ENCODE measurements at regions not wholly inside any gene's neighbourhood (a gene's known extent, or its start where the extent isn't known, plus 50 kb on each side); places are given as distances from the start of the nearest gene placed in this dataset.
"Not testable (repeated sequence)": the region's sequence is repeated elsewhere in the genome, so short reads cannot be mapped to it uniquely, and the experiment has no call there.

DNA sequence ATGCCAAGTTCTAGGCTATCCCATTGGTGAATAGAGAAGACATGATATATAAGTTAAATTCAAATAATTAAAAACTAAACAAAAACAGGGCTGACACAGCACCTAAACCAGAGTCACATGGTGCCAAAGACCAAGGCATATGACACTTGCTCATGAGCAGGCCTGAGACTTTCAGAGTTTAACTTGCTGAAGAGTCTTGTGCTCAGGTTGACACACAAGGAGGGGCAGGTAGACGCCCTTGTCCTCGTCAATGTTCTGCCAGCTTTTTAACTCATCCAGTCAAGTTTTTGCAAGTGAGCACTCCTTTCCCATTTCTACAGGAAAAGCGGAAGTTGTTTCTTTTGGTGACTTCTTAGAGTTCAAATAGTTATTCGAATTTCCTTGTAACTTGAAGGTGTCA lies 289.7 kb downstream of the CYRIA start:
- FAIRE-seq (no peak), DNase-seq (ENCODE audit: insufficient read length, low spot score) (no peak)

DNA sequence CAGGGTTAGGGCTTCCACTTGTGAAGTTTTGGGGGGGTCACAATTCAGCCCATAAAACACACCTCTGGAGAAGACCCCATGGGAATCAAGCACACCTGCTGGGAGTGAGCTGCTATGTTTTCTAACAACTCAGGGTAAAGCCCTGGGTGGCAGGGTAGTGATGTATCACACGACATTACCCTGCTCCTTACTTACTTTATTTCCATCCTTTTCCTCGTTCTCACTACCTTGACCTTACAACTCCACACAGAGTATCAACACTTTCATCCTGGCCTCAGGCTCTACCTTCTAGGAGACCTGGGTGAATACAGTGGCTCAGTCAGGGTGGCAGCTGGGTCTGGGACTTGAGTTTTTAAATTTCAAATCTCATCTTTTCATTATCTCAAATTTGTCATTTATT lies 290.3 kb downstream of the CYRIA start:
- FAIRE-seq = no peak
- DNase-seq (ENCODE audit: insufficient read length, low spot score) = no peak

- no peak for FAIRE-seq
- DNase-seq (ENCODE audit: insufficient read length, low spot score) = no peak
Measured at GRCh38 chr2:16374671-16375070, 291.0 kb downstream of the CYRIA start.

- no peak for FAIRE-seq
Measured at GRCh38 chr2:16373341-16373740, 292.3 kb downstream of the CYRIA start.

DNA sequence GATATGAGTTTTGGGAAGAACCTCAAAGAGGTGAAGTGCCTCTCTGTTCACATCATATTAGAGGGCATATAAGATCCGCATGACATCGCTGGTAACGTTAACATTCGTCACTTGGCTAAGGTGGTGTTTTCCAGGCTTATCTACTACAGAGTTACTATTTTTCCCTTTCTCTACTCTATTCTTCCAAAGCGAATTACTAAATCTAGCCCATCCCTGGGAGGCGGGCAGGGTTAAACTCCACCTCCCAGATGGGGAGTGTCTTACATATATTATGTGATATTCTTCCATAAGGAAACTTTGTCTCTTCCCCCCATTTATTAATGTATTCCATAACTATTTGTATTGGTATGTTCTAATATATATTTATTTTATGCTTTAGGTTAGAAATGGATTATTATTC lies 293.9 kb downstream of the CYRIA start:
- DNase-seq (ENCODE audit: insufficient read length, low spot score) = no peak
- no peak for FAIRE-seq

More at GRCh38 chr2:16373341-16373740, 292.3 kb downstream of the CYRIA start:
- no peak for DNase-seq (ENCODE audit: insufficient read length, low spot score)

GRCh38 chr2:16368951-16369350 lies 296.7 kb downstream of the CYRIA start:
- DNase-seq (ENCODE audit: insufficient read length, low spot score) (no peak), FAIRE-seq (no peak)

GRCh38 chr2:16368328-16368727 lies 297.3 kb downstream of the CYRIA start:
- FAIRE-seq = no peak

DNA sequence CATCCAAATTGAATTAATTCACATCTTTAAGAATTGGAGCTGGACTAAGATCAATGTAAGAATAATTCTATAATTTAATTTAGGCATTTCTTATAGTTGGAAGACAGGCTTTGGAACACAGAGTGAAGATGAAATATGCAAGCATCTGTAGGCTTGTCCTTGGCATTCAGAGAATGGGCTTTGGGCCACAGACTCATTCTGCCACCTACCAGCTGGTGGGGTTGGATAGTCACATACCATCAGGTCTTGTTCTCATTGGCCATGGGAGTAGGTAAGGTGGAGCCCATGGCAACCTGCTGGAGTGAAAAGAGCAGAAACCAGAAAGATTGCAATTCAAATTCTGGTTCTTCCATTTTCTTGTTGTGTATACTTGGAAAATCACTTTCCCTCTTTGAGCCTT lies 300.3 kb downstream of the CYRIA start:
- no peak for DNase-seq (ENCODE audit: insufficient read length, low spot score)
- no peak for FAIRE-seq

More at GRCh38 chr2:16368328-16368727, 297.3 kb downstream of the CYRIA start:
- no peak for DNase-seq (ENCODE audit: insufficient read length, low spot score)

GRCh38 chr2:16363581-16363980 lies 302.1 kb downstream of the CYRIA start:
- FAIRE-seq = no peak

DNA sequence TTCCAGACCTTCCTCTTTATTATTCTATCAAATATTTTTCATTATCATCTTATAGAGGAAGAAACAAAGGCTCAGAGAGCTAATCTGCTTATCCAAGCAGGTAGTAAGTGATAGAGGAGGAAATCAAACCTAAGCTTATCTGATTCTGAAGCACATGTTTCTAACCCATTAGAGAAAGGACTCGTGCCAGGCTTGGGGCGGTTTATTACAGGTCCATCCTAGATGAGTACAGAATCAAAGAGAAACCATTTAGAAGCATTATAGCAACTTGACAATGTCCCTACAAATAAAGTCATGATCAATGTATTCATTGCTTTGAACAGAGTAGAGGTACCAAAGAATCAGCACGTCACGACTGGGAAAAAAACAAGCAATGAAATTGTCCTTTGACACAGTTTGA lies 303.0 kb downstream of the CYRIA start:
- DNase-seq (ENCODE audit: insufficient read length, low spot score) (no peak), FAIRE-seq (no peak)

More at GRCh38 chr2:16363581-16363980, 302.1 kb downstream of the CYRIA start:
- no peak for DNase-seq (ENCODE audit: insufficient read length, low spot score)

DNA sequence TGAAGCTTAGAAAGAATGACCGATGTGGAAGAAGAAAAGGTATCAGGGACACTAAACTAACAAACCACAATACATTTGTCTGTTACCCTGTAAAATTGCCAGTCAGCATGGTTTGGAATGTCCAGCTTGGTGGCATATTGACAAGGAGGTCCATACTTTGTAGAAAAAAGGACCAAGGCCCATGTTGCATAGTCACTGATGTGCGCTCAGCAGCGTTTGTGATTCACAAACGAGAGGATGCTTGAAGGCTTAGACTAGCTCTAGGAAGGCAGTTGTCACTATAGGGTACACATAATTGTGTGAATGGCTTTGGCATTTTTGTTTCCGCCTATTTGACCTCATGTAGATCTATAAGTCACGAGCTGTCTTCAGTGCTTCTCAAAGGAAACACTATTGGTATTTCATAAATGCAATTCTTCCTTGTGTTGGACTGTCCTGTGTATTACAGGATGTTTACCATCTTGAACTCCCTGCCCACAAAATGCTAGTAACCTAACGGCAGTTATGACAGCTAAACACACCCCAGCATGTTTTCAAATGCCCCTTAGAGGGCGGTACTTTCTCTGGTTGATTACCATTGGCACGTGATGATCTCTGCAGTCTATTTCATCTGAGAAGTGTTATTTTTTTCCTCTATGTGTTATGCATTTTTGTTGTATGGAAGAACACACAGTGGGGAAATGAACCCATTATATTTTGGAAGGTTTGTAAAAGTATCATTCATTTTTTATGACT lies 304.2 kb downstream of the CYRIA start:
- no peak for FAIRE-seq
- no peak for DNase-seq (ENCODE audit: insufficient read length, low spot score)

DNA sequence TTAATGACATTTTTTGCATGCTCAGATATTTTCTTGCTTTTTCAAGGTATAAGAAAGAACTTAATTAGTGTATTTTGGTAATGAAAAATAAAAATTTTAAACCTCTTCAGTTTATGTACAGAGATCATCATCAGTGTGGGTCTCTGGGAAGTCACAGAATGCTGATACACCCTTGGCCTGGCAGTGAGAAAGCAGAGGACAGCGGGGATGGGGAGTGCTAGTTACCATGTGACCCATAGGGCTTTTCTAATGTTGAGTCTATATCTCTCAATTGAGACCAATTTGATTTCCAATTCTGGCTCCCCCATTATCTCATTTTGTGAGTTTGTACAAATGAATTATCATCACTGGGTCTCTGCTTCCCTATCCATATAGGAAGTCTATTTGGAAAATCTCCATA lies 305.7 kb downstream of the CYRIA start:
- no peak for FAIRE-seq
- DNase-seq (ENCODE audit: insufficient read length, low spot score) = no peak

DNA sequence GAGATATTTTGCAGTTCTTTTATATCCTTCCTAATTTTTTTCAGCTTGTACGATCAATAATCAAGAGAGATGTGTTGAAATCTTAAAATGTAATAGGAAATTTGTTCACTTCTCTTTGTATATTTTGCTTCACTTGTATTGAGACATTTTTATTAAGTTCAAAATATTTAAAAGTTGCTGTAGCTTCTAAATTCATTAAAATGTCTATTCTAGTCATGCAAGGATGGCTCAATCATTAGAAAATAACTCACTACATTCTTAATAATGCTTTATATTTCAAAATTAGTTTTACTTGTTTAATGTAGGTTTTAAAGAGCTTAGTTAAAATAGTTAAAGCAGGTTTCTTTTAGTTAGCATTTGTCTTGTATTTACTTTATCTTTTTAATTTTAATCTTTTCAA lies 308.4 kb downstream of the CYRIA start:
- FAIRE-seq (no peak), DNase-seq (ENCODE audit: insufficient read length, low spot score) (no peak)

DNA sequence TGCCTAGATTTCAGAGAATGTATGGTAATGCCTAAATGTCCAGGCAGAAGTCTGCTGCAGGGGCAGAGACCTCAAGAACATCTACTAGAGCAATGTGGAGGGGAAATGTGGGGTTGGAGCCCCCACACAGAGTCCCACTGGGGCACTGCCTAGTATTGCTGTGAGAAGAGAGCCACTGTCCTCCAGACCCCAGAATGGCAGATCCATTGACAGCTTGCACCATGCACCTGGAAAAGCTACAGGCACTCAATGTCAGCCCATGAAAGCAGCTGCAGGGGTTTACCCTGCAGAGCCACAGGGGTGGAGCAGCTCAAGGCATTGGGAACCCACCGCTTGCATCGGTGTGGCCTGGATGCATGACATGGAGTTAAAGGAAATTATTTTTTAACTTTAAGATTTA lies 314.1 kb downstream of the CYRIA start:
- FAIRE-seq (no peak), DNase-seq (ENCODE audit: insufficient read length, low spot score) (no peak)

DNA sequence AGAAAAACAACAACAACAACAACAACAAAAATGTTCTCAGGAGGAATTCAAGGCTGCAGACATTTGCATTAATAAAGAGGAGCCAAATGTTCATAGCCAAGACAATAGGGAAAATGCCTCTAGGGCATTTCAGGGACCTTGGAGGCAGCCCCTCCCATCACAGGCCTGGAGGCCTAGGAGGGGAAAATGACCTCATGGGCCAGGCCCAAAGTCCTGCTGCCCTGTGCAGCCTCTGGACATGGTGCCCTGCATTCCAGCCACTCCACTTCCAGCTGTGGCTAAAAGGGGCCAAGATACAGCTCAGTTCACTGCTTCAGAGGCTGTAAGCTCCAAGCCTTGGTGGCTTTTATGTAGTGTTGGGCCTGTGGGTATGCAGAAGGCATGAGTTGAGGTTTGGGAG lies 314.5 kb downstream of the CYRIA start:
- DNase-seq (ENCODE audit: insufficient read length, low spot score) = no peak
- no peak for FAIRE-seq

DNA sequence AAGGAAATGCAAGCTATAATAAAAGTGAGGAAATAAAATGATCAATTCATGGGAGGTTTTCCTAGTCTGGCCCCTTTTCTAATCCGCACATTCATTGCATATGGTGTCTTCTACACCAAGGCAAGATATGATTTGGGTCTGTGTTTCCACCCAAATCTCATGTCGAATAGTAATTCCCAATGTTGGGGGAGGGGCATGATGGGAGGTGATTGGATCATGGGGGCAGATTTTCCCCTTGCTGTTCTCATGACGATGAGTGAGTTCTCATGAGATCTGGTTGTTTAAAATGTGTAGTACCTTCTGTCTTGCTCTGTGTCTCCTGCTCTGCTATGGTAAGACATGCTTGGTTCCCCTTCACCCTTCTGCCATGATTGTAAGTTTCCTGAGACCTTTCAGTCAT lies 315.4 kb downstream of the CYRIA start:
- DNase-seq (ENCODE audit: insufficient read length, low spot score) (no peak), FAIRE-seq (no peak)

DNA sequence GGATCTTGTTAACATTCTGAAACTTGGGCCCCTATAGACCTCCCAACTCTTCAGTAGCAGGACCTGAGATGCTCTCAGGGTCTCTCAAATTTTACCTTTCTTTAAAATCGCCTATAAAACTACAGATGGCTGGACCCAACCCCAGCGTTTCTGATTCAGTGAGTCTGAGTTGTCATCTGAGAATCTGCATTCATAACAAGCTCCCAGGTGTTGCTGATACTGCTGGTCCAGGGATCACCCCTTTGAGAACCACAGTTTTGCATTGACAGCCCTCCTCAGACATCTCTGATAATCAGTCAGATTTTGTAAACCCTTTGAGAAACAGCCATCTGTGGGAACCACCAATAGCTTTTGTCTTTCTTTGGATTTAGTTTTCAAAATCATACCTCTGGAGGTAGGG lies 315.8 kb downstream of the CYRIA start:
- FAIRE-seq (no peak), DNase-seq (ENCODE audit: insufficient read length, low spot score) (no peak)

DNA sequence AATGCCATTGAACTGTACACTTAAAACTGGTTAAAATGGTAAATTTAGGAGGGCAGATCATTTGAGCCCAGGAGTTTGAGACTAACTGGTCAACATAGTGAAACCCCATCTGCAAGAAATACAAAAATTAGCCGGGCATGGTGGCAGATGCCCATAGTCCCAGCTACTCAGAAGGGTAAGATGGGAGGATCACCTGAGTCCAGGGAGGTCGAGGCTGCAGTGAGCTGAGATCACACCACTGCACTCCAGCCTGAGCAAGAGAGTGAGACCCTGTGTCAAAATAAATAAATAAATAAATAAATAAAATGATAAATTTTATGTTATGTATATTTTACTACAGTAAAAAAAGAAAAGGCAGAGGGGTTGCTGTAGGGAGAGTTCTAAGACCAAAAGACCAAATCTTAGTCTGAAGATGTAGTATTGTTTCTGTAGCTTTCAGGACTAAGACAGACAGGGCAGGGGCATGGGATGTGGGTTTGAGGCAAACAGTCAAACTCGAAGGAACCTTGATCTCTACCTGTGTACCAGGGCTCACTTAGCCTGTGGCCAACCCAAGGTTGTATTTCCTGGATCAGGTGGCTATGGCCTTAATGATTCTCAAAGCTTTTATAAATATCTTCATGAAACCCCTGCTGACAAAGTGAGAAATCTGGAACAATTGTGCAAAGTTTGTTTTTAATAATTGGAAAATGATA lies 316.7 kb downstream of the CYRIA start:
- DNase-seq (ENCODE audit: insufficient read length, low spot score) = no peak
- no peak for FAIRE-seq

DNA sequence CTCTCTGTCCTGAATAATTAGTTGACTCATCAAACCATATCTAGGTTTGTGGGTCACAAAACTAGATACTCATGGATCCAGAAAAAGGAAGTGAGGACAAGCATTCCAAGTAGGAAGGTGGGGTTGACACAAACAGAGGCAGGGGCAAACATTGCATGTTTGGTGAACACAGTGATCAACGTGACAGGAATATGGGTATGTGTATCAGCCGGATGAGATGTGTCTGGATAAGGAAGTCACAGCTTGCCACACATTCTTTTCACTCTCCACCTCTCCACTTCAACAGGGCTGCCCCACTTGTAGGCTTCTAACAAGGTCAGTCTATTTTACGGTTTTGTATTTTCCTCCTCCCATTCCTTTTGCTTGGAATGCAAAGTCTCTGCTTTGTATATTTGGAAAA lies 319.0 kb downstream of the CYRIA start:
- DNase-seq (ENCODE audit: insufficient read length, low spot score) (no peak), FAIRE-seq (no peak)

DNA sequence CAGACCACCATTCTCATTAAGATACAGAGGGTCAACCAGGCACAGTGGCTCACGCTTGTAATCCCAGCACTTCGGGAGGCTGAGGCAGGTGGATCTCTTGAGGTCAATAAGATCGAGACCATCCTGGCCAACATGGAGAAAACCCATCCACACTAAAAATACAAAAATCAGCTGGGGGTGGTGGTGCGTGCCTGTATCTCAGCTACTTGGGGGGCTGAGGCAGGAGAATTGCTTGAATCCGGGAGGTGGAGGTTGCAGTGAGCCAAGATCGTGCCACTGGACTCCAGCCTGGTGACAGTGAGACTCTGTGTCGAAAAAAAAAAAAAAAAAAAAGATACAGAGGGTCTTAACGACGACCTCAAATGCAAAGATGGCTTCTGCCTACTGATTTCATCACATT lies 320.4 kb downstream of the CYRIA start:
- FAIRE-seq; DNase-seq (ENCODE audit: insufficient read length, low spot score): not testable (repeated sequence)

- DNase-seq (ENCODE audit: insufficient read length, low spot score) (no peak), FAIRE-seq (no peak)
Measured at GRCh38 chr2:16339206-16339605, 326.4 kb downstream of the CYRIA start.

DNA sequence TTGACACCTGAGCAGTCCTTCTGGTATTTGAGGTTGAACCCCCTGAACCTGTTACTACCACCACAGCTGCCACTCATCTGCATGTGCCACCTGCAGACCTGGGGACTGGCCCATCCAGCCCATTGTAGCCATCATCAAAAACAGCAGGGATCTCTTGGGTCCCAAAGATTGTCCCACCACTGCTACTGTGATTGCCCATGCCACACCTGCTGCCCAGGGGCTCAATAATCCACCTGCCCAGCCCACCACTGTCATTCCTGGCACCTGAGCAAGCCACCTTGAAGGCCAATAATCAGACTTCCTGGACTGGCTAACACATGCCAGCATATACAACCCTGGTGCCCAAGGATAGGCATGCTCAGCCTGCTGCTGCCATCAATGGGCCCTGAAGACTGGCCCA lies 327.6 kb downstream of the CYRIA start:
- FAIRE-seq = no peak

More for the DNA sequence above, 327.6 kb downstream of the CYRIA start:
- no peak for DNase-seq (ENCODE audit: insufficient read length, low spot score)
